ENCODE measurements at regions not wholly inside any gene's neighbourhood (a gene's known extent, or its start where the extent isn't known, plus 50 kb on each side); places are given as distances from the start of the nearest gene placed in this dataset.
"Not testable (repeated sequence)": the region's sequence is repeated elsewhere in the genome, so short reads cannot be mapped to it uniquely, and the experiment has no call there.

DNA sequence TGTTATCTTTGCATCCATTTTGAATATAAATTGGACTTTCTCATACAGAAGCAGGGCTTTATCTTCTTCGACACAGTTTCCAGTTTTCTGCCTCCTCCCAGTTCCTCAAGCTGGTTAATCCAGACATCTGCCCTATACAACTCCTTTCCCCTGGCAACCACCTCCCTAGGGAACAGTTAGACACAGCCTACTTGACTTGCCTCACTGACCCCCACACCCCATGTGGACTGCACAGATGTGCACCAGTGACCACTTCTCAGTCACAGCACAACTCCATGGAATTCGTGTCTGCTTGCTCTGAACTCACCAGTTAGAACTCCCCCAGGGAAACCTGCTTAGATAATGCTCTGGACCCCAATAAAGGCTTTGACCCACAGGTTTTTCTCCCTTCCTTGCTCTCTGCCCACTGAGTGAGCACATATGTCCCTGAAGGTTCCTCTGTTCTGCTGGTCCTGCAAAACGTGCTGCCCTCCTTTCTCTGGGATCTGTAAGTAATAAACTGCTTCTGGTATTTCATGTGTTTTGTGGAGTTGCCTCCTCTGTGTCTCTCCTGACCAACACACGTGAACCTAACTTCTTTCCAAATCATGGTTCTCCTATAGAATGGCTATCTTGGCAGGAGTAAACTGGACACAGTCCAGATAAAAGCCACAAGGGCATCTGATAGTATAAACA is 351.2 kb downstream of the CD83 start:
- no peak for DNase-seq

DNA sequence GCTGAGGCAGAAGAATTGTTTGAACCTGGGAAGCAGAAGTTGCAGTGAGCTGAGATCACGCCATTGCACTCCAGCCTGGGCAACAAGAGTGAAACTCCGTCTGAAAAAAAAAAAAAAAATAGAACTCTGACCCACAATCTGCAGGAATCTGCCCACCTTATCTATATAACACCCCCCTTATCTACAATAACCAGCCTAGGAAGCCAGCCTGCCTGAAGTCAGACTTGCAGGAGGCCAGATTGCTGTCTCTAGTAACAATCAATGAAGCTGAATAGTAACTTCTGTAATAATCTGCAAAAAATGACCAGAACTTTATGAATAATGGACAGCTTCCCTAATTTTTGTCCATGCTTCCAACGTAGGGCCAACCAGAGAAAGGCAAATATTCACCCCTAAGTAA is 352.5 kb downstream of the CD83 start:
- DNase-seq: no peak

DNA sequence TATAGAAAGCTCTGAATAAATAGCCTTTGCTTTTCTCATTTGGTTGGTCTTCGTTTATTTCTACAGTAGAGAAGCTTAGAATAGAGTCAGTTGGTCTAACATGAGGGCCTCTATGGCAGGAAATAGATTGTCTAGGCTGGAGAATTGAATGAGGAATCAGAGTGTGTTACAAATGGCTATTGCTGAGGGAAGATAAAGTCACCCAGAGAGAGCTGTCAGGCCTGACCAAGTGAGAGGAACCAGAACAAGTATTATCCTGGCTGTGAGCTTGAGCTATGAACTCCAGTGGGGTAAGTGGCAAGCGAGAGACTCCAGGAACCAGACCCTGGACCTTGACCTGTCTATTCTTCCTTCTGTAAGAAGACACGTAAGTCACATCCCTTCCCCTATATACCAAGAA is 353.1 kb downstream of the CD83 start:
- DNase-seq: no peak

DNA sequence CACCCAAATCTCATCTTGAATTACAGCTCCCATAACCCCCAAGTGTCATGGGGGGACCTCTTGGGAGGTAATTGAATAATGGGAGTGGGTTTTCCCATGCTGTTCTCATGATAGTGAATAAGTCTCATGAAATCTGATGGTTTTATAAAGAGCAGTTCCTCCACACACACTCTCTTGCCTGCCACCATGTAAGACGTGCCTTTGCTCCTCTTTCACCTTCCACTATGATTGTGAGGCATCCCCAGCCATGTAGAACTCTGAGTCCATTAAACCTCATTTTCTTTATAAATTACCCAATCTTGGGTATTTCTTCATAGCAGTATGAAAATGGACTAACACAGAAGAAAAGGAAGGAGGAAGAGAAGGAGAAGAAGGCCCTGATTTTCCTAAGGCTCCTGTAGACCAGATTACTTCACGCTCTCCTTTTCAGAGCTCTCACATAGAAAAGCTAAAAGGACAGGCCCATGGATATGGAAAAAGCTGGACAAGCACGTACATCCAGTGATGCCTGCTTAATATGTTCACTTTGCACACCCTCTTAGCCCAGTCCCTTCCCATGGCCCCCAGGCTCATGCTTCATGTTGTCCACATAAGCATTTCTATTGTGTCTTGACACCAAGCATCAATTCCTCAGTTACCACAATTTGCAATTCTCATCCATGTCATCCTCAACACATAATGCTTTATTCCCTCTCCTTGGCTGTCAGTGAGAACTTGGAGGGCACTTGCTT is 354.8 kb downstream of the CD83 start:
- no peak for DNase-seq

DNA sequence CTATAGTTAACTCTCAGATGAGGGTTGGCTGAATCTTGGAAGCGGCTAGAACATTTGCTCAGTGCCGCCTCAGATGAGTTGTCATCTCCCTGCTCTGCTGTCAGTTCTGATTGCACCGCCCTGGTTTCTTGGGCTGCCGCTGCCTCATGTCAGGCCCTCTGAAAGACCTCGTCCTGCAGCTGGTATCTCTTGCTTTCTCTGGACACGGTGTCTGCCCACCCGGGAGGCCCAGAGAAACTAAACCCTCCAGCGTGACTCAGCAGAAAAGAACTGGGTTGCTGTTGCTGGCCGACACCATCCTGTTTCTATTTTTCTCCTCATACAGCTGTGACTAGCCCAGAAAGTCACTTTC is 355.4 kb downstream of the CD83 start:
- no peak for DNase-seq

DNA sequence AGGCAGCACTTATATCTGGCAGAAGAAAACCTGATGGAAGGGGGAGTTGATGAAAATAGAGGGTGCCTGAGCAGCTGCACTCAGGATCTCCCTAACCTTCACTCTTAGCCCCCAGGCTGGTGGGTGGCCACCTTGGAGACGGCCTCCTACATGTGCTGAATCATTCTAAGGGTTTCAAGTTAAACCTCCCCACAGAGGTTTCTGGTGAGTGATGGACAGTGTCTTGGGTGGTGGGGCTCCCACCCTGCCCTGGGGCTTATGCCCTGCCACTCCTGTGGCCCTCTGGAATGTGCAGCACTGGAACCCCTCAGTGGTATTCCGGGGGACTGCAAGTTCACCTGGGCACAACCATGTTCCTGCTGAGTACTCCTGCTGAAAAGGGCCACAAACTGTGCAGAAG is 357.2 kb downstream of the CD83 start:
- no peak for DNase-seq

DNA sequence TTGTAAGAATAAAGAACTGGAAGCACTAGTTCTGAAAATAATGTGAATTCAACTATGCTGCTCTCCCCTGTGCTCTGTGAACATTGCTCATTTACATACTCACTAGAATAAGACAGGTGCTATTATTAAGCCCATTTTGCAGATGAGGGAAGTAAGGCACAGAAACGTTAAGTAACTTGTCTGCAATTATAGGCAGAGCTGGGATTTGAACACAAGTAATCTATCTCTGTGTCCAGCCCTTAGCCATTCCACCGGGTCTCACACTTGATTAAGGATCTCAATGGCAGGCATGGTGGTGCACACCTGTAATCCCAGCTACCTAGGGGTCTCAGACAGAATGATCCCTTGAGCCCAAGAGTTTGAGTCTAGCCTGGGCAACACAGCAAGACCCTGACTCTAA is 357.7 kb downstream of the CD83 start:
- no peak for DNase-seq

DNA sequence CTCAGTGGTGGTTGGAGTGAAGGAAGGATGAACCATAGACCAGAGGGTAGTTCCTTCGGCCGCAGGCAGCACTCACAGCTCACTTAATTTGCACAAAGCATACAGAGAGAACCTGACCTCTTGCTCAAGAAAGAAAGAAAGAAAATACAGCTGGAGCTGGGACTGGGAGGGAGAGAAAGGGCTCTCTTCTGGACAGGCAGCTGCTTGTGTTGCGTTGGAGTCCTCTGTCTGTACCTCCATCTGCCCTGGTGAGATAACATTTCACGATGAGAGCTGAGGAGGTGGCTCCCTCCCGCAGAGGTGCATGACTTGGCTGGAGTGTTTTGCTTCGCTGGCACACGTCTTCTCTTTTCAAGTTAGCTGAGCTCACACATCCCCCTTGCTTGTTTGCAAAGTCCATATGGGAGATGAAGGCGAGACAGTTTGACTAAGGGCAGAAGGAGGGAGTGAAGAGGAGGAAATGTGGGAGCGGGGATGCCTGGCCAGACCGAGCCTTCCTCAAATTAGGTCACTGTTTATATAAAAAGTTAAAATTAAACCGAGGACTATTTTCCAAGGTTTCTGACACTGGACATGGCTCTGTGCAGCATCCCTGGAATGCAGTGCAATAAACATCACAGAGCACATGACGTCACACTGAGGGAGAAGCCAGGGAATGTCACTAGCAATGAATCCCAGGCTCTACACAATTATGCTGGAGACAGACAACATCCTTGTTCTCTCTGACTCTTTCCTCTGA is 359.4 kb downstream of the CD83 start:
- no peak for DNase-seq

DNA sequence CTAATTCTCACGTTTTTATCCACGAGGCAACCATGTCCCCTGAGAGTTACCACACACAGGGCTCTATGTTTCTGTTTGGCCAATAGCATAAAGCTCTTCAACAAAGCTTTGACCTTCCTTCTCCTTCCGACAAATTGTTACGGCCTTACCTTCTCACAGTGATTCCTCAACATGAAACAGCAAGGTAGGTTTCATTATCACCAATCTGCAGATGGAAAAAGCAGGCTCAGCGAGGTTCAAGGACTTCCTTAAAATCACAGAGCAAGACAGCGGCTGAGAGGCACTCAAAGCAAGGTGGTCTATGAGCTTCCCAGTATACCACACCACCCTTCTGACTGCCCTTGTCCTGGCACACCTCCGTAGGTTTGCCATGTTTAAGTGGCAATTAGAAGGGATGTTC is 360.0 kb downstream of the CD83 start:
- no peak for DNase-seq

DNA sequence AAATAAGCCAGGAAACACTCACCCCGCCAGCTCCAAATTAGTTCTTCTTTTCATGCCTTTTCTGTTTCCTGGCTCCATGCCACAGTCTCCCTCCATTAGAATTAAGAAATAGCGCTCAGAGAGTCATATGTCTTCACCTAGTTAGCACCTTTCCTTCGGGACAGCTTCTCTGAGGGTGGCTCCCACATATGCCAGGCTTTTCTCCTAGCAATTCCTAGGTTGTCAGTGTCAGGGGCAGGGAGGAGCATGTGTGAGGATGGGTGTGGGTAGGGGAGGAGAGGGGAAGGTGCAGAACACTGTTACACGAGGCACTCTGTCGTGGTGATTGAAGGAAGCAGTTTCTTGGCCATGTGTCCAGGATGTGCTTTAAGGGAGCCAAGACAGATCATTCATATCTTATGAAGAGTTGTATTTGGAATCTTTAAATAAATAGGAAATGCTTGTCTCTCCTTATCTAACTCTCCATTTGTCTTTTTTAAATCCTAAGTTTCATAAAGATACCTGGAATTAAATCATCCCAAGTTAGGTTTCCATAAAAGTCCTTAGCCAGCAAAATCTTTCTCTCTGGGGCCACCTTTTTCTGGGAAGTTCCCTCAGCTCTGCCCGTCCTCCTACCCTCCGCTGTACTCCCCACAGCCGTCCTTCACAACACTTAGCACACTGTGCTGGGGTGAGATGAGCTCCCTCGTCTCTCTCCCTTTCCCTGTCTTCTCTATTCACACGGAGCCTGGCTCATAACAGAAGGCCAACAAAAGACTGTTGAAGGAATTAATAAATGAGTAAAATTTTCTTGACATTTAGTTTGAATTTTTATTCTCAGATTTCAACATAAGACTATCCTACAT is 361.0 kb downstream of the CD83 start:
- DNase-seq: no peak

DNA sequence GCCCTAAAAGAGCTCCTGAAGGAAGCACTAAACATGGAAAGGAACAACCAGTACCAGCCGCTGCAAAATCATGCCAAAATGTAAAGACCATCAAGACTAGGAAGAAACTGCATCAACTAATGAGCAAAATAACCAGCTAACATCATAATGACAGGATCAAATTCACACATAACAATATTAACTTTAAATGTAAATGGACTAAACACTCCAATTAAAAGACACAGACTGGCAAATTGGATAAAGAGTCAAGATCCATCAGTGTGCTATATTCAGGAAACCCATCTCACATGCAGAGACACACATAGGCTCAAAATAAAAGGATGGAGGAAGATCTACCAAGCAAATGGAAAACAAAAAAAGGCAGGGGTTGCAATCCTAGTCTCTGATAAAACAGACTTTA is 364.4 kb downstream of the CD83 start:
- DNase-seq: not testable (repeated sequence)

DNA sequence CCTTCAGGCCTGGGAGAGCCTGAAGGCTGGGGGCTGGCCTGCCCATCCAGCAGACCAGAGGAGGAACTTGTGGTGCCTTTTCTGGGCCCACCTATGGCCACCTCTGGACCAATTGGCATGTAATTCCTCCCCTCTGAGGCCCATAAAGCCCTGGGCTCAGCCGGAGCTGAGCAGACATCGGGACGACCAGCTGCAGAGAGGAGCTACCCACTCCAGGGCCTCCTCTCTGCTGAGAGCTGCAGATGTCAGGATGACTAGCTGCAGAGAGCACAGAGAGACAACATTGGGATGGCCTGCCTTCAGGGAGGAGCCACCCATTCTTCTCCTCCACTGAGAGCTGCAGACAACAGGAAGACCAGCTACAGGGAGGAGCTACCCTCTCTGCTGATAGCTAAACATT is 370.1 kb downstream of the CD83 start:
- DNase-seq: no peak

DNA sequence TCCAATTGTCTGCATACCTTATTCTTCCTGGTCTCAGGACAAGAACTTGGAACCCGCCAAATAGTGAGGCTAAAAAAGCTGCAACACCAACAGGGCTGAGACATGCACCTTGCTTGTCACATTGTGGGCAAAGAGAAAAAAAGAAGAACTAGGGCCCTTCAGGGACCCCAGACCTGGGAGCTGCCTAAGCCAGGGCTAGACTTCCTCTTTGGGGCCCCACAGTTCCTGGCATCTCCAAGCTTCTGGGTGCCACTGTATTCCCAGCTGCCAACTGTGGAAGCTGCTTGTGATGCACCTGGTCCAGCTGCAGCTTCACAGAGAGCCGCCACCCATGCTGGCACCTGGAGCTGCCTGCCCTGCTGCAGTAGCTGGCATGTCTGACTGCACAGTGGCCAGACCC is 370.6 kb downstream of the CD83 start:
- DNase-seq: no peak

DNA sequence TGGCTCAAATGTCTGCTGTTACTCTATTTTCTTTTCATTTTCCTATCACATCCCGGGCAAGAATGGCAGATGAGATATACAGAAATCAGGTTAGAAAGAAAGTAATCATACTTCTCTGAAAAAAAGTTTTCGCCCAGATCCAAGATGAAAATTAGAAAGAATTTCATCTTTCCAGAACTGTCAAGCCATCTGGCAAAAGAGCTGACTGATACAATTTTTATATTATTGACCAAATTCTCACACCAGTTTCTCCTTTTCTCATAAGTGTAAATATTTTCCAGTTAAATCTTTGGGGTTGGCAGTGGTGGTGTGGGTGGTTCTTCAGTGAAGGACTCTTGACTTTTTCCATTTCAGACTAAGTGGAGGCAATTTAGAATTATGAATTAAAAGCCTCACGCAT is 371.9 kb downstream of the CD83 start:
- DNase-seq: no peak

DNA sequence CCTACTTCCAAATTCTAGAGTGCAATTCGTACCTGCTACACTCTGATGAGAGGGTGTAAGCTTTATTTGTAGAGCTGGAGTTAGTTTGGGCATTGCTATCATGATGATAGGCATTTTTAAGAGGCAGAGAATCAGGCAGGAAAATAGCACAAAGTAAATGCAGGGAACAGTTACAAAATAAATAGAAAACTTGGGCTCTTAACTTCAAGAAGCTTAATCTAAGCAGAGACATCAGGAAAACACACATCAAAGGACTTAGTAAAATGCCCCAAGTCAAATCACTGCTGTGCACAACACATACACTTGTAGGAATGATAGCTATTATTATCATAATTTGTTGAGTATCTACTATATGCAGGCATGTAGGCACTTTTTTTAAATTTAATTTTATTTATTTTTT is 381.2 kb downstream of the CD83 start:
- no peak for DNase-seq

DNA sequence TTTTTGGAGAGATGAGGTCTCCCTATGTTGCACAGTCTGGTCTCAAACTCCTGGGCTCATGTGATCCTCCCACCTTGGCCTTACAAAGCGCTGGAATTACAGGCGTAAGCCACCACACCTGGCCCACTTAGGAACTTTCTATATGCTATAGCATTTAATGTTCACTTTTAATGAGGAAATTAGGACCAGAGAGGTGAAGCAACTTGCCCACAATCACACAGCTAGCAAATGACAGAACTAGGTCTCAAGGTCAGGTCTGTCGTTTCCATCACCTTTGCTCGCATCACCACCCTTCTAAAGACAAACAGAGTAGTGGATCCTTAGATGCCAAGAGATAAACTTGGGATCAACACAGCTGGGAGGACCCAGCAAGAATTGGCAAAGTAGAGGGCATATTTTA is 381.7 kb downstream of the CD83 start:
- no peak for DNase-seq

DNA sequence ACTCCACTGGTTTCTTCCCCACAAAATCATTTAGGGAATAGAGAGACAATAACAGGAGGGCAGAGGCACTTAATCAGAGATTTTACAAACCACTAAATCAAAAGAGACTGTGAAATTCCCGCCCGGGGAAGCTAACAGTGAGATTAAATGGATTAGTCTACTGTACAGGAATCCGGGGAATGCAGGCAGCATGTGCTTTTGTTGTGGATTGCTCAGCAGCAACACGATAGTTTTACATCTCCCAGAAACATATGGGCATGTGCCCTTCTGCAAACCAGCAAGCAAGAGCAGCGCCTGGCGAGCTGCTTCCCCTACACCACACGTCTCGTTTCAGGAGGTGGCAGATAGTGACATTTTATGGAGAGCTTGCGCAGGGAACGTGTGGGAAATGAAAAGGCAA is 382.3 kb downstream of the CD83 start:
- DNase-seq: no peak

DNA sequence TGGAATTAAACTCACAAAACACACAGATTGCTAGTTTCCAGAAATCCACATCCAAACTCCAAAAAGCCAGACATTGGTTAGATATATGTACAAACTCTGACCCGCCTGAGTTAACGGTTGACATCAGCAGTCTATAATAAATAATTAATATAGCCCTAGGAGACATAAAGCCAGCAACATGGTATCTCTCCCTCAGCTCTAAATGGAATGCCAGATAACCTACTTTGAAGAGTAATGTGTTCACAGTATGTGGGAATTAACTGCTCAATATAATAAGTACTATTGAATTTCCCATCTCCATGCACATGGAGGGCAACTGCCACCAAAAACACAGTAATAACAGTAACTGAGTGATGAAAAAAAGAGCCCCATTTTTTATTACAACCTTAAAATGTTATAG is 383.2 kb downstream of the CD83 start:
- DNase-seq: no peak

DNA sequence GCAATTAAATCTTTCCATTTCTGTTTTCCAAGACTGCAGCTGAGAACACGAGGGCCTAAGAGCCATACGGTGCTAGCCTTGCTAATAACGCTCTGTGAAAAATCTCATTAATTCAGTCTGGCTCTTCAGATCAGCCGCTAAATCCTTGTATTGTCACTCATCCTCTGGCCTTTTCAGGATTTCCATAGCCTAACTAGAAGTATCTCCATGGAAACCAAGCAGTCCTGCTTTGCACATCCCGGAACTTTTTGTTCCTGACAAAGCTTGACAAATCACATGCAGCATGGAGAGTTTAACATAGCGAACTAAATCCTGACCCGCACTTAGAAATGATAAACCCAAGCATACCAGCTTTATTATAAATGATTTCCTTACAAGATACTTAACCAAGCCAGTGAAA is 383.7 kb downstream of the CD83 start:
- no peak for DNase-seq

DNA sequence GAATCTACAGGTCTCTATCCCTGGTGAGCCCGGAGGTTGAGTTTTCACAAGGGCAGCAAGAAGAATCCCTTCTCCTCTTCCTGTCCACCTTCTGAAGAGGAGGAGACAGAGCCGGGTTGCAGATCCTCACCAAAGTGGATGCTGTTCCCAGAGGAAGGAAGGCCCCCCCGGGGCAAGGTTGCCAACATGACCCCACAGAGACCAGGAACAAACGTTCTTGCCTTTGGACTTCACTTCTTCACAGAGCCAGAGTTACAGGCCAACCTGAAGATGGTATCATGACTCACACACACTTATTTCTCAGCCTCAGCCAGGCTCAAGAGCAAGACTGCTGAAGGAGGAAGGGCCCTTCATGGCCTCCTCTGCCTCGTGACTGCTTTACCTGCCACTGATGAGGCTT is 384.3 kb downstream of the CD83 start:
- DNase-seq: no peak

DNA sequence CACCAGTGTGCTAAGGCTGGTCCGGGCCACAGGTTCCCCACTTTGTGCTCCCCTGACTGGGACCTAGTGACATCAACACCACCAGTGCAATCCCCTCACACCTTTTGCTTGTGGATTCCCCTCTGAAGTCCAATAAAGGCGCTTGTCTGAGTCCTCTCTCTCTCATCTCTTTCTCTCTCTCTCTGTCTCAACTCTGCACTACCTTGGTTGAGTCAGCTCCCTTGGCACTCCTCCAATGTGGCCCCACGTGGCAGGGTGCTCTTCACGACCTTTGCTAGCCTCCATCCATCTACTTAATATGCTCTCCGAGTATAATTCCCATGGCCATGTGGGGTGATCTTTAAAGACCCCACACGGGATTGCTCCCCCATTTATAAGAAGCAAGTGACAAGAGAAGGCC is 385.0 kb downstream of the CD83 start:
- no peak for DNase-seq

DNA sequence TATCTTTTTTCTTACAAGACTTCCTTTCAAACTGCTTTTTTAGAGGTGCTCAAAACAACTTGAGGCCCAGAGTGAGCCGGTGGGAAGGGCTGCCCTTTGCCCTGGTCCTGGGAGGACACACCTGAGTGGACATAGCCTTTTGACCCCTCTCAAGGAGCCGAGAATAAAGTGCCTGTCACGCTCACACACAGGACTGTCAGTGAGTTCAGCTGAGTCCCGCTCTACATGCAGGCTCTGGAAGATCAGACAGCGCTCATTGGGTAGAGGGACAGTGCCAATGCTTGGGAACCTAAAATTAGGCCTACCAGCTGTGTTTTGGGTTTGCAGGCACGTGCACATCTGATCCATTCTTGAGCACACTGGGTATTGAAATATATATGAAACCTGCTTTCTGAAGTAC is 387.8 kb downstream of the CD83 start:
- DNase-seq: no peak

DNA sequence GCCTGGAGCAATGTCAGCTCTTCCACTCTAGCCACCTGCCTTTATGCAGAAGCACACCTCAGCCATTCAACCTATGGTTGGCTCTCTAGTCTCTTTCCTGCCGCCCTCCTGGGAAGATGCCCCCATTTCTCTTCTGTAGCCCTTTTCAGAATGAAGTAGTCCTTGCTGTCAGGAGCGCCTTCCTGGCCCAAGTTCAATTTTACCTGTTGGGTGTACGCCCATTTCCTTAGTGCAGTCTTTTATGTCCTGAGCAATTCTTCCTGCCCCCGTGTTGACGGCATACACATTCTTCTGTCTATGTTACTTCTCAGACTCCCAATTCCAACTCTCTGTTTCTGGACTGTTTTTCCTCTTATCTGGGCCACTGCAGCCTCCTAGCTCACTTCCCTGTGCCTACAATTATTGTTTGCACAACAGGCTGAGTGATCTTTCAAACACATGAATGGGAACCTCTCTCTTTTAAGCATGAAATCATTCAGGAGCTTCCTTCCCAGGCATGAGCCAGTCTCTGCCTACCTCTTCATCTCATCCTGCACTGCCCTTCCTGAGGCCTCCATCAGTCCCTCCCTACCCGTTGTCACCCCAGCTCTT is 389.2 kb downstream of the CD83 start:
- no peak for DNase-seq
